ENCODE measurements at regions not wholly inside any gene's neighbourhood (a gene's known extent, or its start where the extent isn't known, plus 50 kb on each side); places are given as distances from the start of the nearest gene placed in this dataset.
"Not testable (repeated sequence)": the region's sequence is repeated elsewhere in the genome, so short reads cannot be mapped to it uniquely, and the experiment has no call there.

GRCh38 chr9:93886911-93887310, 68.2 kb downstream of the BARX1 start:
- Histone ChIP-seq H3K27ac (replicated peaks) (no peak overlapping the region), H3K27me3 (ENCODE audit: insufficient read depth, poor library complexity, severe bottlenecking) (no peaks in the 10 kb centered on the region), H3K4me3 (replicated peaks; ENCODE audit: insufficient read depth, low read length) (no peak overlapping the region)
- no peak for DNase-seq (ENCODE audit: low read depth in 1 of 2, low spot score in 1 of 2)
- TF ChIP-seq SPI1 (IDR thresholded peaks at IDR 0.05; ENCODE audit: borderline replicate concordance, low read depth): no peak
- TF ChIP-seq GABPA (IDR thresholded peaks at IDR 0.05; ENCODE audit: low read depth): no peak
- TF ChIP-seq REST (IDR thresholded peaks at IDR 0.05; ENCODE audit: insufficient replicate concordance, low read depth): no peak
- no peak for TF ChIP-seq CTCF (IDR thresholded peaks at IDR 0.05; ENCODE audit: insufficient read depth, low read length)

- H3K4me3 ChIP-seq (replicated peaks; ENCODE audit: insufficient read depth, low read length): no peak overlapping the region
- TF ChIP-seq GABPA (IDR thresholded peaks at IDR 0.05; ENCODE audit: low read depth): no peak
- no peak for TF ChIP-seq REST (IDR thresholded peaks at IDR 0.05; ENCODE audit: insufficient replicate concordance, low read depth)
- no peak for TF ChIP-seq POLR2AphosphoS5 (IDR thresholded peaks at IDR 0.05; ENCODE audit: low read depth)
- no peak for TF ChIP-seq SPI1 (IDR thresholded peaks at IDR 0.05; ENCODE audit: borderline replicate concordance, low read depth)
- TF ChIP-seq CTCF (IDR thresholded peaks at IDR 0.05; ENCODE audit: insufficient read depth, low read length): no peak
- no peak overlapping the region for H3K27ac ChIP-seq (replicated peaks)
- no peaks in the 10 kb centered on the region for H3K27me3 ChIP-seq (ENCODE audit: insufficient read depth, poor library complexity, severe bottlenecking)
- DNase-seq (ENCODE audit: low read depth in 1 of 2, low spot score in 1 of 2): no peak
Measured at GRCh38 chr9:93884808-93885207, 70.3 kb downstream of the BARX1 start.

GRCh38 chr9:93879662-93880407, 75.3 kb downstream of the BARX1 start:
- H3K4me3 ChIP-seq (replicated peaks; ENCODE audit: insufficient read depth, low read length); H3K27ac ChIP-seq (replicated peaks); DNase-seq (ENCODE audit: low read depth in 1 of 2, low spot score in 1 of 2); H3K27me3 ChIP-seq (ENCODE audit: insufficient read depth, poor library complexity, severe bottlenecking): not testable (repeated sequence)

GRCh38 chr9:93875330-93875729, 79.8 kb downstream of the BARX1 start:
- no peak for TF ChIP-seq GABPA (IDR thresholded peaks at IDR 0.05; ENCODE audit: low read depth)
- no peak for TF ChIP-seq REST (IDR thresholded peaks at IDR 0.05; ENCODE audit: insufficient replicate concordance, low read depth)
- no peak for TF ChIP-seq POLR2AphosphoS5 (IDR thresholded peaks at IDR 0.05; ENCODE audit: low read depth)
- no peak for TF ChIP-seq CTCF (IDR thresholded peaks at IDR 0.05; ENCODE audit: insufficient read depth, low read length)
- TF ChIP-seq SPI1 (IDR thresholded peaks at IDR 0.05; ENCODE audit: borderline replicate concordance, low read depth): no peak
- DNase-seq (ENCODE audit: low read depth in 1 of 2, low spot score in 1 of 2): no peak
- Histone ChIP-seq H3K27ac (replicated peaks) (no peak overlapping the region), H3K4me3 (replicated peaks; ENCODE audit: insufficient read depth, low read length) (no peak overlapping the region), H3K27me3 (ENCODE audit: insufficient read depth, poor library complexity, severe bottlenecking) (no peaks in the 10 kb centered on the region)

Measured in HL-60 (cell line).